ENCODE measurements at regions not wholly inside any gene's neighbourhood (a gene's known extent, or its start where the extent isn't known, plus 50 kb on each side); places are given as distances from the start of the nearest gene placed in this dataset.

DNA sequence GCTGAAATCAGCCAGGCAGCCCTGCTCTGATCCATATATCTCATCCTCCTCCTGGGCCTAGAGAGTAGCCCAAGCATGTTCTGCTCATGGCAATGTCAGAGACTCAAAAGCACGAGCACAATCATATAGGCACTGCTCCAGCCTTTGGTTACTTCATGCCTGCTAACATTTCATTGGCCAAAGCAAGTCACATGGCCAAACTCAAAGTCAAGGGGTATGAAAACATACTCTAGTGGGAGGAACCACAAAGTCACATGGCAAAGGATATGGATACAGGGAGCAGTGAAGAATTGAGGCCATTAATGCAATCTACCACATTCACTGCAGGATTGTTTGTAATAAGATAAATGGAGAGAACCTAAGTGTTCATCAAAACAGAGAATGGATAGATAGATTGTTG, 87.8 kb upstream of the SPATS2L start:
- Histone ChIP-seq H3K27ac (replicated peaks in 1 of 4) (no peak overlapping the region), H3K27me3 (no peaks in the 10 kb centered on the region), H3K4me3 (no peak overlapping the region), H3K9me3 (no peaks in the 10 kb centered on the region), H3K36me3 (no peaks in the 10 kb centered on the region), H3K4me1 (peaks cover 0 to 6% (median 0%) of the 10 kb centered on the region in 4 donors)
- no peak for TF ChIP-seq EP300 (IDR thresholded peaks at IDR 0.05)
- intact Hi-C loops (cut with DNase I) = no loop called here
- 100% methylated on average over 1 of the region's 1 CpG for WGBS
- no peak for DNase-seq (ENCODE audit: extremely low spot score)

GRCh38 chr2:200219309-200220113, 87.0 kb upstream of the SPATS2L start:
- intact Hi-C loops (cut with DNase I) = no loop called here
- 66% methylated on average over 3 of the region's 3 CpGs for WGBS
- Histone ChIP-seq H3K4me3 (no peak overlapping the region), H3K36me3 (no peaks in the 10 kb centered on the region), H3K4me1 (peaks cover 0 to 6% (median 0%) of the 10 kb centered on the region in 4 donors), H3K27me3 (no peaks in the 10 kb centered on the region), H3K9me3 (no peaks in the 10 kb centered on the region), H3K27ac (replicated peaks in 1 of 4) (no peak overlapping the region)
- no peak for TF ChIP-seq POLR2A (IDR thresholded peaks at IDR 0.05; ENCODE audit: low read depth)
- DNase-seq (ENCODE audit: extremely low spot score) = no peak

DNA sequence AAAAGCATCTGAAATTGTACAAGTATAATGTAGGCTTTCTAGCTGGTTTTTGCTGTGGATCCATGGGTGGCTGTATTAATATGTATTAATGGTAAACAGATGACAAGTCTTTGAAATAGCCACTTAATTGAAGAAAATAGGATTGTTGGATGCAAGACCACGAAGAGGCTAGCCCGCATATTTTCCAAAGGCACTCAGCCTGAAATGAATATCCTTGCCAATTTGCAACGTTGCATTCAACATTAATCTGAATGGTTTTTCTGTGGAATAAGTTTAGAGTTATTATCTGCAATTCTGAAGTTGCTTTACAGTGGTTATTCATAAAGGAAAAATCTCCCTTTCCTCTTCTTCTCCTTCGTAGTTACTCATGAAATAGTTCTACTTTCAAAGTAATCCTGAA, 86.2 kb upstream of the SPATS2L start:
- Histone ChIP-seq H3K9me3 (no peaks in the 10 kb centered on the region), H3K27me3 (no peaks in the 10 kb centered on the region), H3K4me3 (no peak overlapping the region), H3K36me3 (no peaks in the 10 kb centered on the region), H3K27ac (replicated peaks in 1 of 4) (no peak overlapping the region), H3K4me1 (peaks cover 0 to 6% (median 0%) of the 10 kb centered on the region in 4 donors)
- intact Hi-C loops (cut with DNase I) = no loop called here
- DNase-seq (ENCODE audit: extremely low spot score) = no peak
- WGBS = 62% methylated on average over 4 of the region's 4 CpGs
- no peak for TF ChIP-seq POLR2A (IDR thresholded peaks at IDR 0.05; ENCODE audit: low read depth)
- no peak for TF ChIP-seq POLR2AphosphoS5 (IDR thresholded peaks at IDR 0.05)
- TF ChIP-seq EP300 (IDR thresholded peaks at IDR 0.05) = no peak
- TF ChIP-seq, protein P1, sequence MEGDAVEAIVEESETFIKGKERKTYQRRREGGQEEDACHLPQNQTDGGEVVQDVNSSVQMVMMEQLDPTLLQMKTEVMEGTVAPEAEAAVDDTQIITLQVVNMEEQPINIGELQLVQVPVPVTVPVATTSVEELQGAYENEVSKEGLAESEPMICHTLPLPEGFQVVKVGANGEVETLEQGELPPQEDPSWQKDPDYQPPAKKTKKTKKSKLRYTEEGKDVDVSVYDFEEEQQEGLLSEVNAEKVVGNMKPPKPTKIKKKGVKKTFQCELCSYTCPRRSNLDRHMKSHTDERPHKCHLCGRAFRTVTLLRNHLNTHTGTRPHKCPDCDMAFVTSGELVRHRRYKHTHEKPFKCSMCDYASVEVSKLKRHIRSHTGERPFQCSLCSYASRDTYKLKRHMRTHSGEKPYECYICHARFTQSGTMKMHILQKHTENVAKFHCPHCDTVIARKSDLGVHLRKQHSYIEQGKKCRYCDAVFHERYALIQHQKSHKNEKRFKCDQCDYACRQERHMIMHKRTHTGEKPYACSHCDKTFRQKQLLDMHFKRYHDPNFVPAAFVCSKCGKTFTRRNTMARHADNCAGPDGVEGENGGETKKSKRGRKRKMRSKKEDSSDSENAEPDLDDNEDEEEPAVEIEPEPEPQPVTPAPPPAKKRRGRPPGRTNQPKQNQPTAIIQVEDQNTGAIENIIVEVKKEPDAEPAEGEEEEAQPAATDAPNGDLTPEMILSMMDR (IDR thresholded peaks at IDR 0.05) = no peak

- Histone ChIP-seq H3K27ac (replicated peaks in 1 of 4) (no peak overlapping the region), H3K4me1 (peaks cover 0 to 16% (median 5%) of the 10 kb centered on the region in 4 donors), H3K9me3 (no peaks in the 10 kb centered on the region), H3K4me3 (no peak overlapping the region), H3K36me3 (no peaks in the 10 kb centered on the region), H3K27me3 (no peaks in the 10 kb centered on the region)
- no peak for DNase-seq (ENCODE audit: extremely low spot score)
- TF ChIP-seq EP300 (IDR thresholded peaks at IDR 0.05) = no peak
- TF ChIP-seq, protein P1 (IDR thresholded peaks at IDR 0.05) = no peak
- TF ChIP-seq POLR2AphosphoS5 (IDR thresholded peaks at IDR 0.05) = no peak
- no peak for TF ChIP-seq POLR2A (IDR thresholded peaks at IDR 0.05; ENCODE audit: low read depth)
- intact Hi-C loops (cut with DNase I) = no loop called here
- WGBS = 96% methylated on average over 4 of the region's 4 CpGs
These were observed 85.2 kb upstream of the SPATS2L start for GRCh38 chr2:200221055-200221955.

- intact Hi-C loops (cut with DNase I) = no loop called here
These were observed 83.7 kb upstream of the SPATS2L start for GRCh38 chr2:200222791-200223190.

More at GRCh38 chr2:200222791-200223190, 83.7 kb upstream of the SPATS2L start:
- no peak for DNase-seq (ENCODE audit: extremely low spot score)
- Histone ChIP-seq H3K4me3 (no peak overlapping the region), H3K9me3 (no peaks in the 10 kb centered on the region), H3K27ac (replicated peaks in 1 of 4) (no peak overlapping the region), H3K4me1 (peaks cover 6 to 24% (median 12%) of the 10 kb centered on the region in 4 donors), H3K36me3 (no peaks in the 10 kb centered on the region), H3K27me3 (no peaks in the 10 kb centered on the region)
- 57% methylated on average over 7 of the region's 7 CpGs for WGBS
- TF ChIP-seq, protein P1 (IDR thresholded peaks at IDR 0.05) = no peak
- TF ChIP-seq POLR2AphosphoS5 (IDR thresholded peaks at IDR 0.05) (no peak), EP300 (IDR thresholded peaks at IDR 0.05) (no peak), POLR2A (IDR thresholded peaks at IDR 0.05; ENCODE audit: low read depth) (no peak)

All from esophagus muscularis mucosa (tissue), 4 donors.